Activated T-helper 17 cell treated with anti-CD3 and anti-CD28 coated beads, Interleukin-2, amount 50 U/mL, for 72 hours (primary cell): ENCODE measurements at regions not wholly inside any gene's neighbourhood (a gene's known extent, or its start where the extent isn't known, plus 50 kb on each side); places are given as distances from the start of the nearest gene placed in this dataset.

ENCODE experiments used
- ATAC-seq: fragments of 150-1000 bp; cut with Tn5 transposase; replicated peaks from 2 replicates; pipeline ENCODE4 v1.10.0; 2021; ENCODE audit warnings: mild to moderate bottlenecking, moderate library complexity
- H3K27ac Mint-ChIP-seq: one replicate; pipeline ENCODE4 v1.8.0; 2022; ENCODE audit warnings: mixed read lengths
- H3K27me3 Mint-ChIP-seq: one replicate; pipeline ENCODE4 v1.8.0; 2022; ENCODE audit warnings: mixed read lengths
- H3K36me3 Mint-ChIP-seq: one replicate; pipeline ENCODE4 v1.8.0; 2022; ENCODE audit warnings: low read depth, mild to moderate bottlenecking, mixed read lengths
- H3K4me1 Mint-ChIP-seq: one replicate; pipeline ENCODE4 v1.8.0; 2022; ENCODE audit warnings: mixed read lengths
- H3K4me3 Mint-ChIP-seq: one replicate; pipeline ENCODE4 v1.8.0; 2022; ENCODE audit warnings: mild to moderate bottlenecking, mixed read lengths
- H3K9me3 Mint-ChIP-seq: one replicate; pipeline ENCODE4 v1.8.0; 2022; ENCODE audit warnings: mixed read lengths

DNA sequence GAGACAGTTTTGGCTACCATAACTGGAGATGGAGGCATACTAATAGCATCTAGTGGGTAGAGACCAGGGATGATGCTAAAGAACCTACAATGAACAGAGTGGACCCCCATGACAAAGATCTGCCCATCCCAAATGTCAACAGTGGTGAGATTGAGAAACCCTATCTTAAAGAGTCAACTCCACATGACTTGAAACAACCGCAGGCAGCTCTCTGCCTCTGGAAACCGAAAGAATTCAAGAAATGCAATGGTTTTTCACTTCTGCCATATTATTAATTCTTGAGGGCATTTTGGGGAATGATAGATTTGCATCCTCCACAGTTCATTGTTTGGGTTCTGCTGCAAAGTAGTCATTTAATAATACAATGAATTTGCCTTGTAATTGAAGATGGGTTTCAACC lies 463.4 kb downstream of the MAFB start:
- no peak for ATAC-seq
- H3K4me1 Mint-ChIP-seq: no peaks in the 10 kb centered on the region
- H3K9me3 Mint-ChIP-seq: no peaks in the 10 kb centered on the region
- H3K27me3 Mint-ChIP-seq: peaks cover 3% of the 10 kb centered on the region
- no peaks in the 10 kb centered on the region for H3K36me3 Mint-ChIP-seq
- H3K4me3 Mint-ChIP-seq: no peak overlapping the region
- no peak overlapping the region for H3K27ac Mint-ChIP-seq

- H3K9me3 Mint-ChIP-seq: no peaks in the 10 kb centered on the region
- no peak overlapping the region for H3K27ac Mint-ChIP-seq
- H3K27me3 Mint-ChIP-seq: peaks cover 3% of the 10 kb centered on the region
- H3K4me3 Mint-ChIP-seq: no peak overlapping the region
- no peaks in the 10 kb centered on the region for H3K36me3 Mint-ChIP-seq
- no peaks in the 10 kb centered on the region for H3K4me1 Mint-ChIP-seq
- no peak for ATAC-seq
These were observed 465.2 kb downstream of the MAFB start for GRCh38 chr20:40223810-40224209.

- Mint-ChIP-seq H3K36me3 (no peaks in the 10 kb centered on the region), H3K4me1 (no peaks in the 10 kb centered on the region), H3K27ac (no peak overlapping the region), H3K27me3 (no peaks in the 10 kb centered on the region), H3K9me3 (peaks cover 3% of the 10 kb centered on the region), H3K4me3 (no peak overlapping the region)
- no peak for ATAC-seq
These were observed 470.1 kb downstream of the MAFB start for GRCh38 chr20:40218971-40219370.

DNA sequence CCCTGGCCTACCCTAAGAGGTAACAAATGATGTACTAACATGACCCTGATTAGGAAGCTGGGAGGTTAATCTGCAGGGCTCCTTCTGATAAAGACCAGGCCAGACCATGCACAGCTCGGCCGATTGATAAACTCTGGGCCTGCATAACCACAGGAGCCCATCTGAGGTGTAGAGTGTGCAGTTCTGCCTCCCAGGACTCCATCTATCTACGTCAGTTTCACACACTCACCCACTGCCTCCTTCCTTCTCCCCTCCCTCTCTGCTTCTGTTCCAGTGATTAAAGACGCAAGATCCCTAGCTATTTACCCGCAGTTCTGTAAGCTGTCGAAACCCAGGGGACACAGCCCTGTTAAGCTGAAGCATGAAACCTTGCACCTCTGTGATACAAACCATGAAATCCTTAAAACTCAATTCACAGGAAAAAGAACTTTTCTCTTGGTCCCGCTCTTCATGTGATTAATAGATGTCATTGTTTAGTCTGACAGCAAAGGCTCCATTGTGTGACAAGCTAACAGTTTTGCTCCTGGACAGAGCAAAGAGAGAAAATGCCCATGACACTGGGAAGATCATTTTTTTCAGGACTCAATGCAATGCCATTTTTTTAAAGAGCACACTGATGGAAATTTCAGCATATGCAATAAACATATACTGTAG lies 470.6 kb downstream of the MAFB start:
- ATAC-seq: no peak
- Mint-ChIP-seq H3K4me3 (no peak overlapping the region), H3K9me3 (peaks cover 3% of the 10 kb centered on the region), H3K36me3 (no peaks in the 10 kb centered on the region), H3K4me1 (no peaks in the 10 kb centered on the region), H3K27me3 (no peaks in the 10 kb centered on the region), H3K27ac (no peak overlapping the region)

DNA sequence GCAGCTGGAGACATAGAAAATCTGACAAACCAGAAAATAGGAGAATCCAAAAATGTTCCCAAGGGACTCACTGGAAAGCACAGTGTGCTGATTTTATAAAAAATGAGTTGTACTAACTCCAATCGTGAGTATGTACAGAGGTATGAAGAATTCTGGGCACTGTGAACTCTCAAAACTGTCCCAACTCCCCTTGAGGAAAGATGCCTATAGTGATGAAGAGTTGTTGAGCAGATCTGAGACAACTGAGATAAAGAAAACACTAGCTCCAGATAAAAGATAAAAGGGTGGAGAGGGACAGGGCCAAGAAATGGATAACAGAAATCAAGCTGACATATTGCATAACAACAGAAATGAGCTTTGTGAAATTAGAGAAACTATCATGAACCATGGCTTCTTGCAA lies 481.4 kb downstream of the MAFB start:
- no peak for ATAC-seq
- no peaks in the 10 kb centered on the region for H3K36me3 Mint-ChIP-seq
- peaks cover 8% of the 10 kb centered on the region for H3K9me3 Mint-ChIP-seq
- peaks cover 12% of the 10 kb centered on the region for H3K27me3 Mint-ChIP-seq
- no peaks in the 10 kb centered on the region for H3K4me1 Mint-ChIP-seq
- no peak overlapping the region for H3K27ac Mint-ChIP-seq
- no peak overlapping the region for H3K4me3 Mint-ChIP-seq

GRCh38 chr20:40205971-40206370 lies 483.1 kb downstream of the MAFB start:
- H3K9me3 Mint-ChIP-seq: peaks cover 8% of the 10 kb centered on the region
- no peaks in the 10 kb centered on the region for H3K4me1 Mint-ChIP-seq
- no peak overlapping the region for H3K27ac Mint-ChIP-seq
- ATAC-seq: no peak
- H3K36me3 Mint-ChIP-seq: no peaks in the 10 kb centered on the region
- no peak overlapping the region for H3K4me3 Mint-ChIP-seq
- peaks cover 12% of the 10 kb centered on the region for H3K27me3 Mint-ChIP-seq

DNA sequence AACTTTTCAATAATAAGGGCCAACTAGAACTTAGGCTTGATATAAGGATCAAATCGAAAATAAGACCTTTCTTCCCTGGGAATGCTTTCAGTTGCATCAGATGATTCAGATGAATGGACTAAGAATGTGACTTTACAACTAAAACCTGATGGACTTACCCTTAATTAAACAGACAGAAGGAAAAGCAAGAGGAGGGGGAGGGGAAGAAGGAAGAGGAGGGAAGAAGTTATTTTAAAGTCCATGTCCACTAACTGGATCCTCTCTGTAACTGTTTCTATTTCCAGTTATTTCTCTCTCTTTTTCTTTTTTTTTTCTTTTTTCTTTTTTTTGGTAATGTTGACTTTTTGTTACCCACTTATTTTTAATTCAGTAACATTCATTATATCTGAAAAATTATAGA lies 486.0 kb downstream of the MAFB start:
- no peaks in the 10 kb centered on the region for H3K4me1 Mint-ChIP-seq
- H3K36me3 Mint-ChIP-seq: no peaks in the 10 kb centered on the region
- peaks cover 8% of the 10 kb centered on the region for H3K9me3 Mint-ChIP-seq
- no peak overlapping the region for H3K27ac Mint-ChIP-seq
- ATAC-seq: no peak
- no peak overlapping the region for H3K4me3 Mint-ChIP-seq
- peaks cover 10% of the 10 kb centered on the region for H3K27me3 Mint-ChIP-seq

DNA sequence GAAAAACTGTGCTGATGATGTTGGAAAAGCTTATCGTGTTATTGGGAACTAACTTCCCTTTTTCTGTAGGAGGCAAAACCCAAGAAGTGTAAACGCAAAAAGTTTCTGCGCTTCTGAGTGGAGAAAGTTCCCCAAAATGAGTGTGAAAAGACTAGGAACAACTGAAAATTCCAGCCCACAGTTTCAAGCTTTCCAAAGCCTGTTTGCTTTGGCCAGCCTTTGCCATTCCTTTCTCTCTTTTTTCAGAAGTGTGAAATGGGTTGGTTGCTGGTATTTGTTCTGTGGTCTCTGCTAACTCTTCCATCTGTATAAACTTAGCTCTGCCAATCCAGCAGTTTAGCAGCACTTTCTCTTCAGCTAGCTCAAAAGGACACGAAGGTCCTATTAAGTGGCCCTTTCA lies 491.3 kb downstream of the MAFB start:
- H3K36me3 Mint-ChIP-seq: no peaks in the 10 kb centered on the region
- H3K4me3 Mint-ChIP-seq: no peak overlapping the region
- H3K27me3 Mint-ChIP-seq: no peaks in the 10 kb centered on the region
- H3K27ac Mint-ChIP-seq: no peak overlapping the region
- H3K9me3 Mint-ChIP-seq: no peaks in the 10 kb centered on the region
- no peaks in the 10 kb centered on the region for H3K4me1 Mint-ChIP-seq
- no peak for ATAC-seq

GRCh38 chr20:40196846-40197436 lies 492.1 kb downstream of the MAFB start:
- Mint-ChIP-seq H3K9me3 (no peaks in the 10 kb centered on the region), H3K27me3 (no peaks in the 10 kb centered on the region), H3K4me3 (no peak overlapping the region), H3K36me3 (no peaks in the 10 kb centered on the region), H3K27ac (no peak overlapping the region), H3K4me1 (no peaks in the 10 kb centered on the region)
- no peak for ATAC-seq

DNA sequence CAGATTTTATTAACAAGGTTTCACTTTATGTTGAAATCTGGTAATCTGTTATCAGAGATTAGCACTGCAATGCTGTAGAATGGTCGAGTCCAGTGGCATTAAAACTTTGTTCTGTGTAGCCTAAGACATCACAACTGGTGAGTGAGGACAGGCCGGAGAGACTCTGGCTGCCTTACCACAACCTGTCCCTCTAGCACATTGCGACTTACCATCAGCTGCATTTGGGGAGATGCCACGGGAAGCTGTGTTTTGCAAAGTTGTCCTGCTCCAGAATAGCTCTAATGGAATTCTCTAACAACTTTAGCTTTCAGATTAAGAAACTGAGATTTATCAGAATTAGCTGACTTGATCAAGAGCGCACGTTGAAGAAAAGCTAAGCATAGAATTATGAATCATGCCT lies 493.3 kb downstream of the MAFB start:
- no peak overlapping the region for H3K27ac Mint-ChIP-seq
- ATAC-seq: no peak
- H3K9me3 Mint-ChIP-seq: no peaks in the 10 kb centered on the region
- no peaks in the 10 kb centered on the region for H3K36me3 Mint-ChIP-seq
- no peak overlapping the region for H3K4me3 Mint-ChIP-seq
- no peaks in the 10 kb centered on the region for H3K4me1 Mint-ChIP-seq
- H3K27me3 Mint-ChIP-seq: no peaks in the 10 kb centered on the region

DNA sequence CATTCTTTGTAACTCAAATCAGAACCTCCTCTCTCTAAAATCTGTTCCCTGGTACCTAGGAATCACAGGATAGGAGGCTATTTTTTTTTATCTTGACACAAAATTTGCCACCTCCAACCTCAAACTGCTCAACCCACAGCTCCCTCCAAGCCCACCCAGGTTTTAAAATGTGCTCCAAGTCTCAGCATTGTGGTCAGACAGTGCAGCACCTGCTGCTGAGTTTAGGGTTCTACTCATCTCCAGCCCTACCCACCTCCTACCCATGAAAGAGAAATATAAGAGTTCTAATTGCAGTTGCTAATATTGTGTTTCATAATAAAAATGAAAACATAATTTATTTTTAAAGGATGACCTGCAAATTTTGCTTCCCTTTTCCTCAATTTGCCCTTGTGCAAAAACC lies 496.5 kb downstream of the MAFB start:
- Mint-ChIP-seq H3K27me3 (peaks cover 11% of the 10 kb centered on the region), H3K4me3 (no peak overlapping the region), H3K4me1 (no peaks in the 10 kb centered on the region), H3K36me3 (no peaks in the 10 kb centered on the region), H3K27ac (no peak overlapping the region), H3K9me3 (no peaks in the 10 kb centered on the region)
- no peak for ATAC-seq

- ATAC-seq: no peak
- no peak overlapping the region for H3K4me3 Mint-ChIP-seq
- peaks cover 11% of the 10 kb centered on the region for H3K27me3 Mint-ChIP-seq
- no peak overlapping the region for H3K27ac Mint-ChIP-seq
- H3K4me1 Mint-ChIP-seq: no peaks in the 10 kb centered on the region
- H3K9me3 Mint-ChIP-seq: no peaks in the 10 kb centered on the region
- H3K36me3 Mint-ChIP-seq: no peaks in the 10 kb centered on the region
These were observed 497.0 kb downstream of the MAFB start for GRCh38 chr20:40192081-40192480.

DNA sequence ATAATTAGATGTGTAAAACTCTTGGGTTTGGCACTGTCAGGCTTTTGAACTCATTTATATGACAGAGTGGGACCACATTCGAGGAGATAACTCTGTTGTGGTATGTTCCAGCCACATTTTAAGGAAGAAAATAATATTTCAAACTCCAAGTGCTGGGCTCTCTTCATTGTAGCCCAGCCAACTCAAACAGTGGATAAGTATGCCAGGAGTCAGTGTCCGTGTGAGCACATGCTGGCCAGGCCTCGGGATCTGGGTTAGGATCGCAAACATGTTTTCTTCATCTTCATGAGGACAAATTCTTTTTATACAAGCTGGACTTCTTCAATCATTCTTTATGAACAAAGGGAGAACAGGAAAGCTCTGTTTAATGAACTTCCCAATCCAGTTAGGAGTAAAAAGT lies 497.5 kb downstream of the MAFB start:
- Mint-ChIP-seq H3K4me3 (no peak overlapping the region), H3K36me3 (no peaks in the 10 kb centered on the region), H3K27ac (no peak overlapping the region)

DNA sequence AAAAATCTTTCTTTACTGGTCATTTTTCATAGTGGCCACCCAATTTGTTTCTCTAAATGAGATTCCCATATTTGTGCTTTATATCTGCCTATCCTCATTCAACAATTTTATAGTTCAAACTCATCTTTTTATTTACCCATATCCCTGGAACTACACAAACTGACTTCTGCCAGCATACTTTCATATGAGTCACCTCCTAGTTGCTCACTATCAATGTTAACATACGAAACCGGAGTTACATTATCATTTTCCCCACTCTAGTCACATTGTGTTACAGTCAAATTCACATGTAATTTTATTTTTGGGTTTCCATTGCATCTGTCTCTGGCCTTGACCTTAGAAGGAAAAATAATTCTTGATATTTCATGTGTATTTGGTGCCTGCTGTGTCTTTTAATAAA lies 499.4 kb downstream of the MAFB start:
- no peaks in the 10 kb centered on the region for H3K36me3 Mint-ChIP-seq
- H3K27ac Mint-ChIP-seq: no peak overlapping the region
- H3K27me3 Mint-ChIP-seq: peaks cover 11% of the 10 kb centered on the region
- ATAC-seq: no peak
- H3K4me3 Mint-ChIP-seq: no peak overlapping the region
- H3K9me3 Mint-ChIP-seq: no peaks in the 10 kb centered on the region
- no peaks in the 10 kb centered on the region for H3K4me1 Mint-ChIP-seq

More for the DNA sequence above, 497.5 kb downstream of the MAFB start:
- Mint-ChIP-seq H3K27me3 (peaks cover 11% of the 10 kb centered on the region), H3K9me3 (no peaks in the 10 kb centered on the region), H3K4me1 (no peaks in the 10 kb centered on the region)
- ATAC-seq: no peak

DNA sequence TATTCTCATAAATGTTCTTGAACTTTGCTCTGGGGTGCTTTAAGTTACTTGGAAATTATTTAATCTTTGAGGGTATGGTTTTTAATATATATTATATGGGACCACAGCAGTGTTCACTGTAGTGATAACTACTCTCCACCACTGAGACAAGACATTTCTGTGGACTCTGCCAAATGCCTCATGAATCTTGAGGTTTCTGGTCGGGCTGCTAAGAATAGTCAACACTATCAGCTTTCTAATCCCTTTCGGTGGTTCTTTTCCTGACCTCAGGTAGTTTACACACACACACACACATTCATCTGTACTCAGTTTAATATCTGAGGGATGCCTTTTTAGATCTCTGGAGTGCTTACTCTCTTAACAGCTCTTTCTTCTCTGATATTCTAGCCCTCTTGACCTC lies 500.7 kb downstream of the MAFB start:
- Mint-ChIP-seq H3K9me3 (no peaks in the 10 kb centered on the region), H3K4me3 (no peak overlapping the region), H3K27me3 (peaks cover 11% of the 10 kb centered on the region), H3K27ac (no peak overlapping the region), H3K4me1 (no peaks in the 10 kb centered on the region), H3K36me3 (no peaks in the 10 kb centered on the region)
- ATAC-seq: no peak

GRCh38 chr20:40186826-40187225 lies 502.2 kb downstream of the MAFB start:
- H3K4me3 Mint-ChIP-seq: no peak overlapping the region
- no peak for ATAC-seq
- H3K36me3 Mint-ChIP-seq: no peaks in the 10 kb centered on the region

More at GRCh38 chr20:40186826-40187225, 502.2 kb downstream of the MAFB start:
- no peaks in the 10 kb centered on the region for H3K9me3 Mint-ChIP-seq
- no peak overlapping the region for H3K27ac Mint-ChIP-seq
- H3K27me3 Mint-ChIP-seq: peaks cover 11% of the 10 kb centered on the region
- H3K4me1 Mint-ChIP-seq: no peaks in the 10 kb centered on the region
